GM19395 (cell line): ENCODE measurements at regions not wholly inside any gene's neighbourhood (a gene's known extent, or its start where the extent isn't known, plus 50 kb on each side); places are given as distances from the start of the nearest gene placed in this dataset.

Source experiments
- ATAC-seq: cut with Tn5 transposase; IDR thresholded peaks from one replicate; pipeline ENCODE4 v1.9.1; 2021; ENCODE audit warnings: mild to moderate bottlenecking, moderate library complexity; ENCODE audit not compliant: unreplicated experiment

DNA sequence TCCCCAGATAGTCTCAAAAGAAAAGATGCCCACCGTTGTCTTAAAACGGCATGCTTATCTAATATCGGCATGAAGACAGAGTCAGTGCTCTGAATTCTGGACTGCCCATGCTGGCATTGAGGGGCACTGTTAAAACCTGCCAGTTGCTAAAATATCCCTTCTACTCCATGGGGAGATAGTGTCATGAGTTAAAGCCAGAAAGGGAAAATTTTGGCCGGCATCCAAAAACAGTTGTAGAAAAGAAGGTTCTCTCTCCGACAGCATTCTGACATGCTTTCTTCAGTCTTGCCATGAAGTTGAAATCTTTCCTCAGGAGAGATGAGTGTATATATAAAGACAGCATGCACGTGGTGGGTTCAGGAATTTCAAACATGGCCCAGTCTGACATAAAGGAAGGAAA is 401.3 kb upstream of the PIK3C3 start:
- no peak for ATAC-seq

DNA sequence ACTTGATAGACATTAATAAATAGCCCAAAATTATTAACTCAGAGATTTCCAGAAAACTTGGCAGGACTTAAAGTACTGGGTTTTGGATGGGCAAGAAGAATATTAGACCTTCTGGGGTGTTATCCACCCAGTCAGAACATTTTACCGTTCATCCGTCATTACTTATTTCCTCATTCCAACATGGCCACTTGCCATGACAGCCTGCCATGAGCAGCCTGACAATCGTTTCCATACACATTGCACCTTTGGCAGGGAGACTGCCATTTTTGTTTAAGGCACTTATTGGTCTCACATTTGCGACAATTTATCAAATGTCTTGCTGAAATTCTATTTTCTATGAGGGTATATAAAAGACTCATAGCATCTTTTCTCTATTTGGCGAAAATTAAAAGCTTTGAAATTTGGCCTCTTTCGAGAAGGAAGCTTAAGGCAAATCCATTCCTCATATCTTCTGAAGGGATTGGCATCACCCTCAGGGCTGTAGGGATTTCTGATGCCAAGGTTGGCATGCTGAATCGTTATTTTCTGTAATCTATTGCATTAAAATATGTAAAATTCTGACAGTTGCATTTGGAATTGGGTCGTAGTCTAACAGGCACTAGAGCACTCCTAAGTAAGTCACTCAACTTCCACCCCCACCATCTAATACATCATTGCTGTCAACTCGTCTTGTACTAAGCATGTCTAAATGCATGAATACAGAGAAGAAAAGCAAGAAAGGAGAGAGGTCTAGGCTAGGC is 406.3 kb upstream of the PIK3C3 start:
- no peak for ATAC-seq

DNA sequence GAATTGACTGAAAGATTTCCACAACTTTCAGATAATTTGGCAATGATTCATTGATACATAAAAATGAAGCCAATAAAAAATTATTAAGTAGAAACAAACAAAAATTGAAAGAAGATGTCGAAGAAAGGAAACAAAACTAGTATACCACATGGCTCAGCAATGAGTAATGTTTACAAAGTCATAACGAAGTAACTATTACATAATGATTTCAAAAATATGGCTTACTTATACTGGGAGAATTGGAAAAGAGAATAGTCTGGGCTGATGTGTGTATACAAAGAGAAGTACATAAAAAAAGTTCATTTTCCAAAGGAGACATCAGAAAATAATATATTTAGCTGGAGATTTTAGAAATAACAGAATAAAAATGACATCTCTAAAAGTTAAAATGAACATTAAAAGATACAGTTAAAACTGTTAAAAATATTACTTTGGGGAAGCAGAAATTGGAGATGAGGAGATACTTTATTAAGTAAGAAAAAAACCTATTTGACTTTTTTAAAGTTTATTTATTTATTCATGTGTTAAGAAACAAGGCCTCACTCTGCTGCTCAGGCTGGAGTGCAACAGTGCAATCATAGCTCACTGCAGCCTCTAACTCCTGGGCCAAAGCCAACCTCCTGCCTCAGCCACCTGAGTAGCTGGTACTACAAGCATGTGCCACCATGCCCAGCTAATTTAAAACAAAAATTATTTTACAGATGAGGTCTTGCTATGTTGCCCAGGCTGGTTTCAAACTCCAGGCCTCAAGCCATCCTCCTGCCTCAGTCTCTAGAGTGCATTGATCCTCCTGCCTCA is 409.7 kb upstream of the PIK3C3 start:
- ATAC-seq, result no peak

DNA sequence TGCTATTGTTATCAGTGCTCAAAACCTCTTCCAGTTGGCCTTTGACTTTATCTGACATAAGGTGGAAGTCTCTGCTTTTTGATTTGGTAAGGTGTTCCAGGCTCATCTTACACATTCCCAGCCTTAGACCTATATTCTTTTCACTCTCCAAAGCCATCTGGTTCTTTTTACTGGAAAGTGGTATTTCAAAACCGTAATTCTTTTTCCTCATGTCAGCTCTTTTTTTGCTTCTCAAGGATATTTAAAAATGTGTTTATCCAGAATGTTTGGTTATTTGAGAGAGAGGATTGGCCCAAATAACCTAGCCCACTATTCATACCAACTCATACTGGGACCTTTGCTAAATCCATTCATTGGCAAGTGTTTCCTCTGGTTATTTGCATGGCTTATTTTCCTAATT is 411.2 kb upstream of the PIK3C3 start:
- no peak for ATAC-seq

DNA sequence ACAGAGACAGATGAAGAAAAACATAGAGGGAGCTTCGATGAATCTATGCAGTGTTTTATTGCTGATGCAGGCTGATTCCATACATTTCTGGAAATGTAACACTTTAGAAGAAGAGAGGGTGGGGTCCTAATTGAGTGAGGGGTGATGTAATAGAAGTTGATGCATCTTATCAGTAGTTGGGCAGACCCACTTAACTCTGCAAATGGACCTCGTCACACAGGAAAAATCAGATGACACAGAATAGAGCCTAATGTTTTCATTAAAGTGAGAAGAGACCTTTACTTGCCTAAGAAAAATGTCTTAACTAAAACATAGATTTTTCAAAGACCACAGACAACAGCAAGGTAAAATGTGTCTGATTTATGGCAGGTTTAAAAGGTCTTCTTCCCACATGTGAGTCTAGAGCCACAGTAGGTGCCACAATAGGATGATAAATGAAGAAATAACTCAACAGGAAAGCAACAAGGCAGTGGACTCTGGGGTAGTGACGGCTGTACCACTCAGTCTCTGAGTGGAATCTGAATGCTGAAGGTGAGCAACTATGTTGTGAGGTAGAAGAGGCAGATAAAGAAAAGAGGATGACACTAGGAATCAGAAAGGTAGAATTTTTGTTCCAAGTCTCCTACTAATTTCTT is 414.7 kb upstream of the PIK3C3 start:
- no peak for ATAC-seq

DNA sequence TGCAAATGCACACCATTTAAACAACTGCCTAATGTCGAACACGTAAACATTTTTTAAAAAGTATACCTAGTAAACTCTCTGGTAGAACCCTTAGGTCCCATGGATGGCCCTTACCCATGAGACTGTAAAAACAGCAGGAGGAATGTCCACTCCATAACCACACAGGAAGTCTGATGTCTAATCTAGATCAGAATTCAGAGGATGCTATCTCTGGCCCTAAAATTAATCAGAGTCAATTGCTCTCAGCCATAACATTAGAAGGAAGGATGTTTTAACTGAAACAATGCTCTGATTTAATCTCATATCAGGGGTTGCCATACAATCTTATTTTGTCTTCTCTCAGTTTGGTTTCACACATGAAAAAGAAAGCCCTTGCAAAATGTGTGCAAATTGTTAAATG is 416.3 kb upstream of the PIK3C3 start:
- no peak for ATAC-seq

DNA sequence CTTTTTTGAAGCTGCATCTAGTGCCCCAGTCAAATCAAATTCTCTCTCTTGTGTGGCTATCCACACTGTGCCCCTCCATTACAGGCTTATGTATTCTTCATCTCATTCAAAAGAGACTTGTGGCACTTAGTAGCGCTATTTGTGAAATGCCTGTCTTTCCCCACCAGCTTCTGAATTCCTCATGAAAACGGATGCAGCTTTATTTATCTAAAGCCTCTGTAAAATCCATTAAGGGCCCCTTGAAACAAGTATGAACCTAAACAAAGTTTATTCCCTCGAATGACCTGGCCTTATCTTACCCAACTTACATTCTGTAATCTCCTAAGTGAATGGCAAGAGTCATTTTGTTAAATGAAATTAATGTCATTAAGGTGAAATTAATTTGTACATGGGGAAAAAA is 417.4 kb upstream of the PIK3C3 start:
- ATAC-seq, result no peak

DNA sequence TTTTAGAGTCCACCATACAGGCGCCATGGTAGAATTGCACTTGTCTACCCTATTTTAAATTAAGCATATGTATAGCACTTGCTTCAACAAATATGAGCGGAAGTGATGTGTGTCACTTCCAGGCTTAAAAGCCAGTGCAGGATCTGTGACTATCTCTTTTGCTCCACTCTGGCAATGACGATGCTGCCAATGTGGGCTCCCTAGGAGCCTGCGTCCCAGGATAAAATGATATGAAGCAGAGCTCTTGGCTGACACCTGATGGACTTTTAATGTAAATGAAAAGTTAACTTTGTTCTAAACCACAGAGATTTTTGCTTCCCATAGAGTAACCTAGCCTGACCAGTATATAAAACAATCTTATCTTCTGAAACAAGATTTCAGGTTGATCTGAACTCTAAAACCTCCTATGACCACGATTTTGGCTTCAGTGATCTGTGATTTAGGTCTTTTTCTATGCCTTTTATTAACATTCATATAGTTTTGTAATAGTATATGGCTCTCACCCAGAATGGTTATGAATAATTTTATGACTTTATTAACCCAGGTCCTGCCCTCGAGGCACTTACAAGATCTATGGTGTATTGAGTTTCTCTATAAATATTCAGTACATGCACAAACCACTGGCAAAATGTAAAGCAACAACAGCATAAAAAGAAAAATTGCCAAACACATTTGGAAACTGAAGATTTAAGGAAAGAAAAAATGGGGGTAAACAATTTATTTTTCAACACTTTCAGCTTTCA is 422.5 kb upstream of the PIK3C3 start:
- ATAC-seq, result no peak

DNA sequence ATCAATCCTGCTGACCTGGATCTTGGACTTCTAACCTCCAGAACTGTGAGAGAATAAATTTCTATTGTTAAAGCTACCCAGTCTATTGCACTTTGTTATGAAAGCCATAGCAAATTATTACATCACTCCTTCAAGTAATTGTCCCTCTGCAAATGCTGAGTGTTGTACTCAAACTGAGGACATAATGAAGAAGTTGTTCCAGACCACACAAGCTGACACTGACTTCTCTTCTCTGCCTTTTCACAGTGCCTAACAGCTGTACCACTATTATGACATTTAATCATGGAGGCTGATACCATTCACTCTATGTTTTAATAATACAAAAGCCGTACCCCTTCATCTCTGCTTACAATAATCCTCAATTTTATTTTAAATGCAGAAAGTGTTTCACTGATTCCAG is 424.1 kb upstream of the PIK3C3 start:
- ATAC-seq, result no peak

DNA sequence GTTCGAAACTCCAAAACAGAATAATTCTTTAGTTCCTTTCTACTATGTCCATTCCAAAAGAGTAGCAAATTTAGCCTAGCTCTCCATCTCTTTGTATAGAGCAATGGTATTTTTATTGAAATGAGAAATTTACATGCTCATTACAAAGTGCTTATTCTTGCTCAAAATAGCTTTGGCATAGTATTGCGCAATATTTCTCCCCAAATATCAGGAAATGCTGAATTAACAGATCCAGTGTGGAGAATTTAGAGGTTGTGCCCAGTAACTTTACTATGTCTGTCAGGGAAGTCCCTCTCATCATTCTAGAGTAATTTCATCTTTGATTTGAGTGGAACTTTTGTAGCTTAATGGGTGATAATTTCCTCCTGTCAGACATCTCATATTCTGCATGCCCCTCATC is 425.9 kb upstream of the PIK3C3 start:
- ATAC-seq, result no peak

DNA sequence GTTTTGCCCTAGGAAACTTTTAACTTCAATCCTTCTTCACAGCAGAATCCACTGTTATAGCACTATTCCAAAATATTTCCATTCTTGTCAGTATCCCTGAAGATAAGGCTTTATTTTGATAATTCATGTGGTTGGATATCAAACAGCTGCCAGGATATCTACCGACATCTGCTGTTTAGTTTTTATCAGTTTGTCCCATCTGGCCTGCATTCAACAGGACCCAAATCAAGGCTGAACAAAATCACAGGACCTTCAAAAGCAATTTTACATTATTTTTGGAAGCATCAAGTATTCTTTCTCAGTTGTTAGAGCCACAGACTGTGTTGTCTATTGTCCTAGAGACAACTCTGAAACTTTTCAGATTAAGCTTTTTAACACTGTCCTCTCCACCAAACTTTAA is 429.0 kb upstream of the PIK3C3 start:
- no peak for ATAC-seq

DNA sequence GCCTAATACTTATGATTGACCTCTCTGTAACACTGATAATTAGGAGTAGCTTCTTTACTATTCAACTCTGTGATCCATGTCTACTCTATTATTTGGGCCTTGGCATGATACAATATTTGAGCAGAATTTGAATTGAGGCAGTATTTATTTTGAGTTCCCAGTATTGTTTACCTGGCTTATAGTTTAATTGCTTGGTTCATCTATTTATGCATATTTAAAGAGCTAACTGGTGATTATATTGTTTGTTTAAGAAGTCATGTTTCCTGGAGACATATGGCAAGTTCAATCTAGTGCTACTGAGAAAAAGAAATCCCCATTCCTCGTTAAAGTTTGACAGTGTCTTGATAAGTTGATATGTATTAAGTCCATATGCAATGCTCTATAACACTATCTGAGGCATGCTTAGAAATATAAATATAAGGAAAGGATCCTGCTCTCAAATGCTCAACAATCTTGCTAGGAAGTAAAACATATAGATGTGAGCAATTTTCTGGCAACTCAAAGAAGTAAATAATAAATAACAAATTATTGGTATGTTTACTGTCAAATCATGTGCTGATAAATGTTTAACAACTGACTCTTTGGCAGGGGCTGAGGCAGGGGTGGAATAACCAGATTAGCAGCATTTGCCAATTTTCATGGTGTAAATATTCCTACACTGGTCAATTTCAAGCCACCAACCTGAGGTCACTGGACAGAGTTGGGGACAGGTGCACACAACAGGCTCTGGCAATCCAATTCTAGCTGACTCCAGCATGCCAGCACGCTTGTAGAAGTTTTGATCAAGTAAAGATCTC is 430.2 kb upstream of the PIK3C3 start:
- ATAC-seq, result no peak

DNA sequence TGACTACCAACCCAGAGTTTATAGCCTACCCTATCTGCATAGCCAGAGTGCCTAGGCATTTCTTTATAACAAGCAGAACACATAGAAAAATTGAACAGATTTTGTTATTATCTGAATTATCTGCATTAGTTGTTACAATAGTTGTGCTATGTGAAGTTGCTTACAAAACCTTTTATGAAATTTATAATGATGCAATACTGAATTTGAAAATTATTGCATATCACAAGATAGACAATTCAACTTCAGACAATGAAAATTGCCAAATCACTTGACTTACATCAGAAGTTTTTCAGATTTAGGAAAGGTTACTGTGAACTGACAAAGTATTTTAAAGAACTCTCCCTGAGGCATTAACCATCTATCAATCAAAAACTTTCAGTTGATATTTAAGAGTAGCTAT is 437.9 kb upstream of the PIK3C3 start:
- no peak for ATAC-seq

DNA sequence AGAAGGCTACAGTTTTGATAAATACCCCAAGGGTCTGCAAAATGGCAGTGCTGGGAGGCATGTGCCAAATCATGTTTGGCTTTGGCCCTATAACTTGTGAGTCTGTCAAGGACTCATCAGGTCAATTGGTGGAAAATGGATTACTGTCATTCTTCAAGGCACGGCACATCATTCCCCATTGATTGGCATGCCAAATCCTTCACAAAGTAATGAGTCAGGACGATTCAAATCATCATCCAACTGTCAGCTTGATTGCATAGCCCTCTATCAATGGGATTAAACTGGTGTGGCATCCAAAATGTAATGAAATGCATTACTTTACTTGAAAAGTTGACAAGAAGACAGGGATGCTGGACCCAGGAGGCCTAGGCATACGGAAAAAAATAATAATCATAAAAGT is 441.6 kb upstream of the PIK3C3 start:
- ATAC-seq, result no peak

DNA sequence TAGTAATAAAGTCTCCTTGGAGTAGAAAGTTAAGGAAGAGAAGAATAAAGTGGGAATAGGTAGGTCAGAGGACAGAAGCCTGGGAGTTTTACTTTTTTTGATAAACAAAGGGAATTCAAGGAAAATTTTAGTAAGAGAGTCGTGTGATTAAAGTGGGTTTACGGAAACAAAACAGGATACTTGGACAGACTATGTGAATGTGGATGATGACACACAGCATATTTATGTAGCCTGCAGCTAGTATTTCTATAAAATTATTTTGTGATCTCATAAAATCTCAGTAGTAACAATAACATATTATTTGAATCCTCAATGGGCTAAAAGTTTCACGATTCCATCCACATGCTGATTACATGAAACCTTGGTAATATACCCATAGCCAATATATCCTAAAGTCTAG is 450.7 kb upstream of the PIK3C3 start:
- ATAC-seq, result no peak

DNA sequence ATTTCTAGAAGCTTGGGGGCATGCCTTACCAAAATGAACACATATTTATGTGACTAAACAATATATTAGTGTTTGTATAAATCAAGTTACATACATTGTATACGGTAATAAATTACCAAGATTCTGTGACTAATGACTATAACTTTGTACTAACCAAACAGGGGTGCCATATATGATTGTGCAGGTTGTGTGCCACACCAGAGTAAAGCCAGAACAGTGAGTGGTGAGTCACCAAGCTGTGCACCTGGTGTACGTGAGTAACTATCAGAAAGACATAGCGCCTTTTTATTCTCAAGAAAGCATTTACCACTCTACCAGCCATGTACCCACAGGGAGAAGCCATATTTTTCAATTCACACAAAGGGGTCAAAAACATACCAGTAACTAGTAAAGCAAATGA is 453.2 kb upstream of the PIK3C3 start:
- ATAC-seq, result no peak

DNA sequence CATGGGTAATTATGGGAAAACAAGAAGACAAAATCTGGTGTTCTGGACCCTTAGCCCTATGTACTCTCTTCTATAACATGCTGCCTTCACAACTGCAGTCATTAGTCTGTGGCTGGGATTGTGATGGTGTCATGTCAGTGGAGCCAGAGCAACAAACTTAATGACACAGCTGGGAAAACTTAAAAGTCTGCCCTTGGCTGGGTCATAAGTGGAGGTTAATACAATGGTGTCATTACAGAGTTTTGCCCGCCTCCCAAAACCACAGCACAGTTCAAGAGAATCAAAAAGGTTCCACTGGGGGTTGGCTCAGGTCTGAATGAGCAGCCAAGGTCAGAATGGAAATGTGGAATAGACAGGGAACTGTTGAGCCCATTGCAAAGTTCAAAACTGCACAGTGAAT is 455.7 kb upstream of the PIK3C3 start:
- ATAC-seq, result no peak

DNA sequence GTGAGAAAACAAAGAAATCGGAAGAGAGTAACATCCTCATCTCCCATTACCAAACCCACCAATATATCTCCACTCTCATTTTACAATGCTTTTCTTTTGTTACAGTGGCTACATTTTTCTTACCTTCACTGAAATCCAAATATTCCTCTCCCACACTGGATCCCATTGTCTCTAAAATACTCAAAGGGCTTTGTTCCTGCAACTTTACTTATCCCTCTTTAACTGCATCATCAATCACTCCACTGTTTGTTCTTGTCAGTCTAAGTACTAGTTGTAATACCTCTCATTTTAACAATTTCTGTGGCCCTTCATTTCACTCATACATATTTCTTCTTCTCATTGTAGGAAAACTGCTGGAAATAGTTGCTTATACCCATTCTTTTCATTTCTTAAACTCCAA is 464.2 kb upstream of the PIK3C3 start:
- ATAC-seq, result no peak

DNA sequence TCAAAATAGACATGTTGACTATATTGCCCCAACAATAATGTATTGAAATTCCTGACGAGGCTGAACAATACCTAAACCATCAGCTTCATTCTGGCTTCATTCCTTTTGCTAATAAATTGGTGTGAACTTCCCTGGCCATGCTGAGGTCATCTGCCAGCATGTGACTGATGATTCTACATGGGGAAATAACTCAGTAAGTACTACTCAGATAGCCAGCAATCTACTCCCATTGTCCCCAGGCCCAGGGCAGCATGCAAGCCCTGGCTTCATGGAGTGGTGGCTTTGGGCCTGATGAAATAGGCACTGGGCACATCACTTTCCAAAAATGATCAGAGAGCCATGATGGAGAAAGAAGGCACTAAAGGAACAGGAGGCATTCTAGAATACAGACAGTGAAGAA is 468.5 kb upstream of the PIK3C3 start:
- no peak for ATAC-seq

DNA sequence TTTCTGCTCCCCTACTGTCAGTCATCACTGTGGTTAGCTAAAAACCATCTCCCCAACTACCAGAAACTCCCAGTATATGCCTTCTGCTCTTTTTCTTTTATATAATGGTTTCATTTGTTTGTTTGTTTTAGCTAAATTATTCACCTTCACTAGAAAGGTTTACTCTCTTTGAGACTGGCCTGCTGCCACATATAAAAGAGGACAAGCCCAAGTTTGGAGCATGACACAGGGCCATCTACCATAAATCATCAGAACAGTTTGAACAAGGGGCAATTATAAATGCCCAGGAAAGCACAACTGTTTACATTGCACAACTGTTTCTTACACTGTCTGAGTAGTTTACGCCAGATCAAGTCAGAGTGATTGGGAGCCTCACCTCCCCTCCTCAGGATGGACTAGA is 471.0 kb upstream of the PIK3C3 start:
- ATAC-seq, result no peak

DNA sequence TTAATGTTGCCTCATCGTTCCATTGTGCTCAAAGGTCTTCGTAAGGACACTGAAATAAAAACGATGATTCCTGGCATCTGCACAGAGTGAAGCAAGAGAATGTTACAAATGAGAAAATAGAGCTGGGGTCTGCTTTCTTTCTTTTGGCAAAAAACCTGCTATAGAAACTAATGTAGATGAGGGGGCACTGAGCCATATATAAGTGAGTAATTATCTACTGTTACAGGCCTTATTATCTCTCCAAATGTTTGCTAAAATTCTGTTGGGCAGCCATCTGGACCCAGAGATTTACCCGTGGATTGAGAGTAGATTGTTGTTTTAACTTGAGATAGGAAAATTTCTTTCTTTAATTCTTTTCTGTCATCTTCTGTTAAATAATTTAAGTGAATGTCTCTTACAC is 472.5 kb upstream of the PIK3C3 start:
- no peak for ATAC-seq
